Esophagus squamous epithelium (tissue), 5 donors: ENCODE measurements at regions not wholly inside any gene's neighbourhood (a gene's known extent, or its start where the extent isn't known, plus 50 kb on each side); places are given as distances from the start of the nearest gene placed in this dataset.
"Not testable (repeated sequence)": the region's sequence is repeated elsewhere in the genome, so short reads cannot be mapped to it uniquely, and the experiment has no call there.

Experiments
- DNase-seq: peaks from one replicate; lab custom pipeline; 2025; lab: John Stamatoyannopoulos, UW
- H3K27ac ChIP-seq, 4 donors: fragments of 200-600 bp; sonication (generic); one replicate each; pipeline ENCODE4 v1.5.1; 2016 to 2019; ENCODE audit warnings: mild to moderate bottlenecking in 1 of 4
- H3K27me3 ChIP-seq, 4 donors: fragments of 200-600 bp; sonication (generic); 1 replicate in 3 of 4; 2 replicates in 1 of 4; pipeline versions ENCODE4 v1.5.1 to v1.6.0; 2017 to 2021; ENCODE audit warnings: antibody characterized with exemption in 1 of 4
- H3K36me3 ChIP-seq, 3 donors: fragments of 200-600 bp; sonication (generic); one replicate each; pipeline ENCODE4 v1.5.1; 2016 to 2019
- H3K4me1 ChIP-seq, 3 donors: fragments of 200-600 bp; sonication (generic); one replicate each; pipeline ENCODE4 v1.5.1; 2017 to 2019
- H3K4me3 ChIP-seq, 4 donors: fragments of 200-600 bp; sonication (generic); 1 replicate in 3 of 4; 2 replicates in 1 of 4; pipeline ENCODE4 v1.5.1; 2016 to 2019; ENCODE audit warnings: mild to moderate bottlenecking in 2 of 4, moderate library complexity in 1 of 4
- H3K9me3 ChIP-seq, 3 donors: fragments of 200-600 bp; sonication (generic); one replicate each; pipeline ENCODE4 v1.5.1; 2016 to 2019
- POLR2A ChIP-seq, 4 donors: fragments of 450-650 bp; IDR thresholded peaks; one replicate each; pipeline ENCODE4 v1.6.1; 2017; ENCODE audit warnings: antibody characterized with exemption in 4 of 4, mild to moderate bottlenecking in 4 of 4, moderate library complexity in 3 of 4
- WGBS, 2 donors: methylation state at CpG; one replicate each; pipeline ENCODE4 v1.1.5; 2018; 5-methylcytosine and 5-hydroxymethylcytosine counted together
- intact Hi-C: fragments of 100-400 bp; cut with DNase I; formaldehyde crosslinking; loops from one replicate; pipeline ENCODE4 v1.15.0; 2022
- TF ChIP-seq, protein P1 (sequence below), 6 experiments: fragments of 450-650 bp in 4 of 6; fragments of 200-600 bp in 2 of 6; sonication (generic) in 2 of 6; IDR thresholded peaks; one replicate each; pipeline ENCODE4 v1.5.1; 2016 to 2019; ENCODE audit warnings: antibody characterized with exemption in 6 of 6, mild to moderate bottlenecking in 4 of 6, moderate library complexity in 4 of 6
- donor health status: DM: yes; HTN: yes; CAD: no.

DNA sequence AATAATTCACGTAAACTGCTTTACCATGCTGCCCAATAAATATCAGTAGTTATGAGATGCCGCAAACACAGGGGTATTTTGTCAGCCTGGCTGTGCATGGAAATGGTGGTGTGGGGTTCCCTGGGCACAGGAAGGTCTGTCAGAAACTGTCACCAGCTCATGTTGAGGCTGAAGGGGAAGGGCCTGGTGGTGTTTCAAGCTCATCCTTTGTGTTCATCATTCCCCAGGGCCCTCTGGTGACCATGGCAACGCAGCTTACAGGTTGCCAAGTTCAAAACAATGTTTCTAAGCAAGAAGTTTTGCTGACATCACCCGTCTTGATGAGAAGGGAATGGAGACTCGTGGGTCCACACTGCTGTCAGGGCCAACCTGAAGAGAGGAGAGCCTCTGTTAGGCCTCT is 348.9 kb upstream of the C16orf82 start:
- Histone ChIP-seq H3K36me3 (no peaks in the 10 kb centered on the region), H3K4me3 (no peak overlapping the region), H3K27ac (no peak overlapping the region), H3K27me3 (no peaks in the 10 kb centered on the region), H3K9me3 (no peaks in the 10 kb centered on the region), H3K4me1 (no peaks in the 10 kb centered on the region)
- no peak for DNase-seq
- WGBS, 2 donors: 71 to 77% methylated on average over 5 of the region's 5 CpGs
- intact Hi-C loops: no loop called here
- TF ChIP-seq POLR2A (IDR thresholded peaks at IDR 0.05): no peak
- TF ChIP-seq, protein P1, sequence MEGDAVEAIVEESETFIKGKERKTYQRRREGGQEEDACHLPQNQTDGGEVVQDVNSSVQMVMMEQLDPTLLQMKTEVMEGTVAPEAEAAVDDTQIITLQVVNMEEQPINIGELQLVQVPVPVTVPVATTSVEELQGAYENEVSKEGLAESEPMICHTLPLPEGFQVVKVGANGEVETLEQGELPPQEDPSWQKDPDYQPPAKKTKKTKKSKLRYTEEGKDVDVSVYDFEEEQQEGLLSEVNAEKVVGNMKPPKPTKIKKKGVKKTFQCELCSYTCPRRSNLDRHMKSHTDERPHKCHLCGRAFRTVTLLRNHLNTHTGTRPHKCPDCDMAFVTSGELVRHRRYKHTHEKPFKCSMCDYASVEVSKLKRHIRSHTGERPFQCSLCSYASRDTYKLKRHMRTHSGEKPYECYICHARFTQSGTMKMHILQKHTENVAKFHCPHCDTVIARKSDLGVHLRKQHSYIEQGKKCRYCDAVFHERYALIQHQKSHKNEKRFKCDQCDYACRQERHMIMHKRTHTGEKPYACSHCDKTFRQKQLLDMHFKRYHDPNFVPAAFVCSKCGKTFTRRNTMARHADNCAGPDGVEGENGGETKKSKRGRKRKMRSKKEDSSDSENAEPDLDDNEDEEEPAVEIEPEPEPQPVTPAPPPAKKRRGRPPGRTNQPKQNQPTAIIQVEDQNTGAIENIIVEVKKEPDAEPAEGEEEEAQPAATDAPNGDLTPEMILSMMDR (IDR thresholded peaks at IDR 0.05): no peak

DNA sequence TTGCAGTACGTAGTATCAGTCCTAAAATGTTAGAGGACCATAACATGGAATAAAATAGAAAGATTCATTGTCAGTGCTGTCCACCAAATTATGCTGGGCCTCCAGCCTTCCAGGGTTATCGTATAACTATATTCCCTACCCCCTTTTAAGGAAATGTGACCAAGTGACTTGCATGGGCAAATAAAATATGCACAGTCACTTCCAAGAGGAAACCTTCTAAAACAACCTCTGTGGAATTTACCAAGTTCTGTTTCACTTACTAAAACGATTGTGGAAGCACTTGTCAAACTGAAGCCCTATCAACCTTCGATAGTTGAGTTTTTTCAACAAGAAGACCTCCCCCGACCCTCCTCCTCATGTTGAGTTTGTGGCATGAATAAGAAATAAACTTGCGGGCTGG is 345.4 kb upstream of the C16orf82 start:
- WGBS, 2 donors: 69 to 79% methylated on average over 4 to 6 of the region's 6 CpGs
- no peak overlapping the region for H3K4me3 ChIP-seq
- intact Hi-C loops: no loop called here
- no peak for DNase-seq
- TF ChIP-seq, protein P1 (IDR thresholded peaks at IDR 0.05): no peak
- no peak for TF ChIP-seq POLR2A (IDR thresholded peaks at IDR 0.05)
- H3K27me3 ChIP-seq: no peaks in the 10 kb centered on the region
- H3K27ac ChIP-seq: no peak overlapping the region
- no peaks in the 10 kb centered on the region for H3K4me1 ChIP-seq
- no peaks in the 10 kb centered on the region for H3K9me3 ChIP-seq
- no peaks in the 10 kb centered on the region for H3K36me3 ChIP-seq

DNA sequence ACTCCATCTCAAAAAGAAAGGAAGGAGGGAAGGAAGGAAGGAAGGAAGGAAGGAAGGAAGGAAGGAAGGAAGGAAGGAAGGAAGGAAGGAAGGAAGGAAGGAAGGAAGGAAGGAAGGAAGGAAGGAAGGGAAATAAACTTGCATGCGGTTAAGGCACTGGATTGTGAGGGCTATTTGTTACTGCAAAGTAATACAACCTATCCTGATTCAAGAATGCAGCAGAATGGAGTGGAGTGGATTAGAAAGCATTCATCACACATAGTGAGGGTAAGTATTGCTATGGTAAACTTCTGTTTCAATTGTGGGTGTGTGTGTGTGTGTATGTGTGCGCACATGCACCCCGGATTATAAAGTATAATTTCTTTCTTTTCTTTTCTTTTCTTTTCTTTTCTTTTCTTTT is 344.8 kb upstream of the C16orf82 start:
- H3K4me3 ChIP-seq, intact Hi-C loops: not testable (repeated sequence)
- WGBS, 2 donors: 88 to 96% methylated on average over 3 of the region's 3 CpGs

DNA sequence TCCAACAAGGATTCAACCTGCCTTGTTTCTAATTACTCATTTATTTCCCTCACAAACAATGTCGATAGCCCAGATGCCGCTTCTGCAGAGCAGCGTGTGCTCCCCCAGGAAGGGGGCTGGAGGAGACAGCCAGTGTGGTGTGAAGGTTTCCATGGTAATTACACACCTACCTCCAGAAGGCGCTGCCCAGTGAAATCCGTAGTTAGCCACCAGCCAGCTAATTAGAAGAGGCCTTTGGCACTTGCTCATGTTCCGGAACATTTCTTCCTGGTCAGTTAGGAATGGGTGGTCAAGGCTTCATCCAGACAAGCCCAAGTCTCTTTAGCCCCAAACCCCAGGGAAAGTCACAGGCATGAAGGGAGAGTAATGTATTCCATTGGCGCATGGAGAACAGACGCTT is 342.5 kb upstream of the C16orf82 start:
- Histone ChIP-seq H3K27me3 (no peaks in the 10 kb centered on the region), H3K27ac (no peak overlapping the region), H3K4me3 (no peak overlapping the region), H3K9me3 (no peaks in the 10 kb centered on the region), H3K36me3 (no peaks in the 10 kb centered on the region), H3K4me1 (peaks cover 0 to 13% (median 5%) of the 10 kb centered on the region in 3 donors)
- no peak for DNase-seq
- 78 to 87% methylated on average over 7 of the region's 8 CpGs for WGBS, 2 donors
- no peak for TF ChIP-seq POLR2A (IDR thresholded peaks at IDR 0.05)
- TF ChIP-seq, protein P1 (IDR thresholded peaks at IDR 0.05): no peak
- intact Hi-C loops: no loop called here

More for the DNA sequence above, 344.8 kb upstream of the C16orf82 start:
- not testable (repeated sequence) for DNase-seq, H3K36me3 ChIP-seq, H3K27me3 ChIP-seq, H3K9me3 ChIP-seq, H3K4me1 ChIP-seq, H3K27ac ChIP-seq

DNA sequence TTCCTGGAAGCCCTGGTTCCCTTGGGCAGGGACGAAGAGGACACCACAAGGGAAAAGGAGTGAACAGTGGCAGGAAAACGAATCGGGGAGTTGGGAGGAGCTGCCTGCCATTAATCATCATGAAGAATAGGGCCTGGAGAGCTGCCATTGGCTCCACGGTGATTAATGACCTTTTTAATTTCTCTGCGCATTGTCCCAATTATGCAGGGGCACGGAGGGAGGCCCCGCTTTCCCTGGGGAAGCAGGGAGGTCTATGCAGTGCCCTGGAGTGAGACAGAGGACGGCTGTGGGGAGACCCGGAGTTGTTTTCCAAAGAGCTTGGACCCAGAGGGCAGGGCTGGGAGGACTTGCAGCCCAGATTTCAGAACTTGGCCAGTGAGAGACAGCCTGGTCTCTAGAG is 338.9 kb upstream of the C16orf82 start:
- no peaks in the 10 kb centered on the region for H3K27me3 ChIP-seq

More for the DNA sequence above, 338.9 kb upstream of the C16orf82 start:
- Histone ChIP-seq H3K4me1 (peaks cover 0 to 13% (median 5%) of the 10 kb centered on the region in 3 donors), H3K9me3 (no peaks in the 10 kb centered on the region), H3K36me3 (no peaks in the 10 kb centered on the region), H3K27ac (no peak overlapping the region), H3K4me3 (no peak overlapping the region)
- 9 to 10% methylated on average over 7 to 9 of the region's 9 CpGs for WGBS, 2 donors
- TF ChIP-seq POLR2A (IDR thresholded peaks at IDR 0.05): no peak
- TF ChIP-seq, protein P1 (IDR thresholded peaks at IDR 0.05): no peak
- no peak for DNase-seq
- intact Hi-C loops: no loop called here
